ENCODE measurements at regions not wholly inside any gene's neighbourhood (a gene's known extent, or its start where the extent isn't known, plus 50 kb on each side); places are given as distances from the start of the nearest gene placed in this dataset.

GRCh38 chr1:238582816-238583215, 692.1 kb upstream of the ZP4 start:
- TF ChIP-seq, protein P1, sequence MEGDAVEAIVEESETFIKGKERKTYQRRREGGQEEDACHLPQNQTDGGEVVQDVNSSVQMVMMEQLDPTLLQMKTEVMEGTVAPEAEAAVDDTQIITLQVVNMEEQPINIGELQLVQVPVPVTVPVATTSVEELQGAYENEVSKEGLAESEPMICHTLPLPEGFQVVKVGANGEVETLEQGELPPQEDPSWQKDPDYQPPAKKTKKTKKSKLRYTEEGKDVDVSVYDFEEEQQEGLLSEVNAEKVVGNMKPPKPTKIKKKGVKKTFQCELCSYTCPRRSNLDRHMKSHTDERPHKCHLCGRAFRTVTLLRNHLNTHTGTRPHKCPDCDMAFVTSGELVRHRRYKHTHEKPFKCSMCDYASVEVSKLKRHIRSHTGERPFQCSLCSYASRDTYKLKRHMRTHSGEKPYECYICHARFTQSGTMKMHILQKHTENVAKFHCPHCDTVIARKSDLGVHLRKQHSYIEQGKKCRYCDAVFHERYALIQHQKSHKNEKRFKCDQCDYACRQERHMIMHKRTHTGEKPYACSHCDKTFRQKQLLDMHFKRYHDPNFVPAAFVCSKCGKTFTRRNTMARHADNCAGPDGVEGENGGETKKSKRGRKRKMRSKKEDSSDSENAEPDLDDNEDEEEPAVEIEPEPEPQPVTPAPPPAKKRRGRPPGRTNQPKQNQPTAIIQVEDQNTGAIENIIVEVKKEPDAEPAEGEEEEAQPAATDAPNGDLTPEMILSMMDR (IDR thresholded peaks at IDR 0.05; ENCODE audit: low read depth, low read length, missing control alignments), result no peak
- no peak for DNase-seq (ENCODE audit: low read depth)
- no peak overlapping the region for H3K4me3 ChIP-seq (ENCODE audit: low read depth, low read length)

DNA sequence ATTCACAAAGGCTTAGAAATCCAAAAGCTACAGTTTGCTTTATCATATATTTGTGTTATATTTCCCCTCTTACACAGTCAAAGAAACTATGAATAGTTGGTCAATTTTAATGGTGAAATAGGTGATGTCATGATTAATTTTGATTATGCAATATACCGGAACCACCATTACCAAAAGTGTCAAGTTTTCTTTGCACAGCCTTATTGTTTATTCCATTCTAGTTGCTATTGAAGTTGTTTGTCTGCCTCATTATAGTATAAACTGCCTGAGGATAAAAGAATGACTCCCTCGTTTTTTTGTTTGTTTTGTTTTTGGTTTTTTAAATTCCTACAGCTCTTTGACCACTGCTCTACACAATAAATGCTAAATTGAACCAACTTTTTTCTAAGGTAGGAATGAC, 690.6 kb upstream of the ZP4 start:
- H3K4me3 ChIP-seq (ENCODE audit: low read depth, low read length), result no peak overlapping the region
- DNase-seq (ENCODE audit: low read depth), result no peak
- TF ChIP-seq, protein P1 (IDR thresholded peaks at IDR 0.05; ENCODE audit: low read depth, low read length, missing control alignments), result no peak

- no peak for DNase-seq (ENCODE audit: low read depth)
- no peak overlapping the region for H3K4me3 ChIP-seq (ENCODE audit: low read depth, low read length)
- TF ChIP-seq, protein P1 (IDR thresholded peaks at IDR 0.05; ENCODE audit: low read depth, low read length, missing control alignments), result no peak
These were observed 678.0 kb upstream of the ZP4 start for GRCh38 chr1:238568735-238569134.

DNA sequence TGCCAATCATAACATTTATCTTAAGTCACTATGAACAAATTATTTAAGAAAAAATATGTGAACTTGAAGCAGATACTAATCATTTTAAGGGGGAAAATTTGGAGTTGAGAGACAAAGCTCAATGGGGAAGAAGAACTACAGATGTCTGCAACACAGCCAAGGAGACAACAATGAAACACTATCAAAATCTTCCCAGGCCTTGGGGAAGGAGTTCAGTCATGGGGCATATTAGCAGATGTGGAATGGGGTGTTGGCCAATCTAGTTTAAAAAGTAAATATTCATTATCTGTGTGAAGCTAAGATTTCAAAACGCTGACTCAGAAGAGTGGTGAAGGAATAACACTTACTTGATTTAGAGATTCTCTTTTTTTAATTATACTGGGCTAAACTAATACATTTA, 671.6 kb upstream of the ZP4 start:
- no peak overlapping the region for H3K4me3 ChIP-seq (ENCODE audit: low read depth, low read length)
- DNase-seq (ENCODE audit: low read depth), result no peak
- TF ChIP-seq, protein P1 (IDR thresholded peaks at IDR 0.05; ENCODE audit: low read depth, low read length, missing control alignments), result no peak

GRCh38 chr1:238558746-238559145, 668.0 kb upstream of the ZP4 start:
- no peak for DNase-seq (ENCODE audit: low read depth)
- TF ChIP-seq, protein P1 (IDR thresholded peaks at IDR 0.05; ENCODE audit: low read depth, low read length, missing control alignments), result no peak
- no peak overlapping the region for H3K4me3 ChIP-seq (ENCODE audit: low read depth, low read length)

DNA sequence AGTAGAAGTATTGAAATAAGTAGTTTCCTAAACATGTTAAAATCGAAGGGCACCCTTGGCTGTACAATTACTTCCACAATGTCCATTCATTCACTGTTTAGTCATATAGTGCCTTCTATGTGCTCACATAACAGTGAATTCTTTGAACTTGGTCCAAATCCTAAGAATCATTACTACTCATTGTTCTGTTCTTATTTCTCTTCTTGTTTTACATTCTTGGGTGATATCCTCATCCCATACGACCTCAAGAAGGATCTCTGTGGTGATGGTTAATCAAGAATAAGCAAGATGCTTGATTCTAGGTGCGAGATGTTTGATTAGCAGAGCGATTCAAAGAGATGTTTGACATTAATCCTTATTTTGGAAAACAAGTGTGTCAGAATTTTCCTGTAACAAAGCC, 667.4 kb upstream of the ZP4 start:
- TF ChIP-seq, protein P1 (IDR thresholded peaks at IDR 0.05; ENCODE audit: low read depth, low read length, missing control alignments), result no peak
- DNase-seq (ENCODE audit: low read depth), result no peak
- no peak overlapping the region for H3K4me3 ChIP-seq (ENCODE audit: low read depth, low read length)

DNA sequence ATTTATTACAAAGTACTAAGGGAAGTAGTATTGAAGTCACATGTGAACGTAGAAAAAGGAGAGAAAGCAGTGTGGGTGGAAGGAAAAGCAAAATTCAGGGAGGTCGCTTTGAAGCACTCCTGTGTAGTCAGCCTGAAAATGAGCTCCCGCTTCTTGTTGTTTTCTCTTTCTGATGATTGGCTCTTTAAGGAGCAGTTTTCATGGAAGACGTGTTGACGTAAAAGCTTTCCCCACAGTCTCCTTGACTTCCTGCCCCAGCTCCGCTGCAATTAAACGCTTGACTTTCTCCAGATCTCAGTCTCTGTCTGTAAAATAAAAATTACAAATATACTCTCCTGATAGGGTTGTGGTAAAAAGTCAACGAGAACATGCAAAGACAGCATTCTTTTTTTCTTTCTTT, 661.5 kb upstream of the ZP4 start:
- TF ChIP-seq, protein P1 (IDR thresholded peaks at IDR 0.05; ENCODE audit: low read depth, low read length, missing control alignments), result no peak
- no peak overlapping the region for H3K4me3 ChIP-seq (ENCODE audit: low read depth, low read length)
- no peak for DNase-seq (ENCODE audit: low read depth)
